ENCODE measurements at regions not wholly inside any gene's neighbourhood (a gene's known extent, or its start where the extent isn't known, plus 50 kb on each side); places are given as distances from the start of the nearest gene placed in this dataset.
"Not testable (repeated sequence)": the region's sequence is repeated elsewhere in the genome, so short reads cannot be mapped to it uniquely, and the experiment has no call there.

GRCh38 chr2:240256704-240257637, 116.5 kb upstream of the OTOS start:
- no peak for TF ChIP-seq CTCF (IDR thresholded peaks at IDR 0.05; ENCODE audit: control insufficient read depth, insufficient read depth, low read depth, low read length, missing control alignments)
- no peak overlapping the region for H3K4me3 ChIP-seq (ENCODE audit: control insufficient read depth, low read depth, low read length)
- DNase-seq (ENCODE audit: low read depth), result no peak

DNA sequence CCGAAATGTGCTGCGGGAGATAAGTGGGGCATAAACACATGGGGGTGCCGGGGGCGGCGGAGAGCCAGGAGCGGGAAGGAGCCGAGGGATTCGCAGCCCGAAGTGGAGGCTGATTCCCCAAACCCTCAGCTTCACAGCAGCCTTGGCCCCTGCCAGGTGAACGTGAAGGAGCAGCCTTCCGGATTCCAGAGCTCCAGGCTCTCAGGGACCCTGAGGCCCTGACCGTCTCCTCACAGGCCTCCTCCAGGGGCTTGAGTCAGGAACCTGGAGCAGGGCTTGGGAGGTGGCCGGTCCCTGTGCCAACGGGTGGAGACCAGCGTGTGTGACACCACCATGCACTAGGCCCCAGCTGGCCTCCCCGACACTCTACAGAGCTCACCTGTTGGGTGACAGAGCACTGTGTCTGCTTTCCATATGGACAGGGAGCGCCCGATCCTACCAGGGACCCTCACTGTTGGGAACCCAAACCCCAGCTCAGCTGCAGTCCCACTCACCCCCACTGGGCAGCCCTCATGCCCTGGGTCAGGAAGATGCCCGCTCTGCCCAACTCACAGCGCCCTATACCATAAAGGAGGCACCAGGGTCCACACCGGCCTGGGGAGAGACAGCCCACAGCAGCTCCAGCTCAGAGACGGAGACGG, 117.6 kb upstream of the OTOS start:
- TF ChIP-seq CTCF (IDR thresholded peaks at IDR 0.05; ENCODE audit: control insufficient read depth, insufficient read depth, low read depth, low read length, missing control alignments), result no peak
- no peak overlapping the region for H3K4me3 ChIP-seq (ENCODE audit: control insufficient read depth, low read depth, low read length)
- no peak for DNase-seq (ENCODE audit: low read depth)

- no peak for DNase-seq (ENCODE audit: low read depth)
- no peak for TF ChIP-seq CTCF (IDR thresholded peaks at IDR 0.05; ENCODE audit: control insufficient read depth, insufficient read depth, low read depth, low read length, missing control alignments)
- no peak overlapping the region for H3K4me3 ChIP-seq (ENCODE audit: control insufficient read depth, low read depth, low read length)
These were observed 118.2 kb upstream of the OTOS start for GRCh38 chr2:240258685-240259084.

- H3K4me3 ChIP-seq (ENCODE audit: control insufficient read depth, low read depth, low read length), result no peak overlapping the region
- DNase-seq (ENCODE audit: low read depth), result no peak
- no peak for TF ChIP-seq CTCF (IDR thresholded peaks at IDR 0.05; ENCODE audit: control insufficient read depth, insufficient read depth, low read depth, low read length, missing control alignments)
These were observed 118.9 kb upstream of the OTOS start for GRCh38 chr2:240259201-240259923.

DNA sequence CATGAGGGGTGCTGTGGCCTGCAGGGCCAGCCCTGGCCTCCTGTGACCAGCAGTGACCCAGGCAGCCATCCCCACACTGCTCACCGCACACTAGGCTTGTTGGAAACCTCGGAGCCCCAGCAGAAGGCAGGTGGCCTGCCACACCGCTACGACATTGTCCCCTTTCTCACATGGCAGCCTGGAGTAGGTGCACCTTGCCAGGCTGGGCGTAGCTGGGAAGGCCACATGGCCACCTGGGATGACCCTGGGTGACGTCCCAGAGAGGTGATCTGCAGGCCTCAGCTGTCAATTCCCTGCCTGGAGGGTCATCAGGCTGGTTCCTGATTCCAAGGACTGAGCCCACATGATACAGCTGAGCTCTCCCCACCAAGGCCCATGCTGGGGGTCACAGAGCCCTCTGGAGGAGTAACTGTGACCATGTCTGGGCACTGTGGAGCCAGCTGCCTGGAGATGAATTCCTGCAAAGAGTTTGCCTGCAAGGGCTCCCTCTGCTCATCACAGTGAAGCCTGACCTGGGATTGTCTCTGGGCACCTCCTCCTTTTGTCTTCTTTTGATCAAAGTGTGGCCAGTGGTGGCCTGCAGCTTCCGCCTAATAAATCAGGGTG, 119.6 kb upstream of the OTOS start:
- DNase-seq (ENCODE audit: low read depth), result no peak
- no peak overlapping the region for H3K4me3 ChIP-seq (ENCODE audit: control insufficient read depth, low read depth, low read length)
- TF ChIP-seq CTCF (IDR thresholded peaks at IDR 0.05; ENCODE audit: control insufficient read depth, insufficient read depth, low read depth, low read length, missing control alignments), result no peak

DNA sequence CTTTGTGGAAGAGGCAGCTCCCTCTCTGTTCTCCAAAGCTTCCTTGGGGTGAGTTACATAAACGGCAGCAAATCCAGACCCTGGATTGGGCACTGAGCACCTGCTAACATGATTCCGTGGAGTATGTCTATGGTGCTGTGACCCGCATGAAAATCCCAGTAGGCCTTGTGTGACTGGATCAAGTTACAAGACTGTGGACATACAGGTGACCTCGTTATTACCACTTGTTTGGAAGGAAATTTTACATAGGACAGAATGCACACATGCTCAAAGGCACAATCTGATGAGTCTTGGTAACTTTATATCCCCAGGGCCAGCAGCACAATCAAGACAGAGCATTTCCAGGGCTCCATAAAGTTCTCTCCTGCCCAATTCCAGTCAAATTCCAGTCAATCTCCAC, 120.2 kb upstream of the OTOS start:
- H3K4me3 ChIP-seq (ENCODE audit: control insufficient read depth, low read depth, low read length), result no peak overlapping the region
- TF ChIP-seq CTCF (IDR thresholded peaks at IDR 0.05; ENCODE audit: control insufficient read depth, insufficient read depth, low read depth, low read length, missing control alignments), result no peak
- DNase-seq (ENCODE audit: low read depth), result no peak

DNA sequence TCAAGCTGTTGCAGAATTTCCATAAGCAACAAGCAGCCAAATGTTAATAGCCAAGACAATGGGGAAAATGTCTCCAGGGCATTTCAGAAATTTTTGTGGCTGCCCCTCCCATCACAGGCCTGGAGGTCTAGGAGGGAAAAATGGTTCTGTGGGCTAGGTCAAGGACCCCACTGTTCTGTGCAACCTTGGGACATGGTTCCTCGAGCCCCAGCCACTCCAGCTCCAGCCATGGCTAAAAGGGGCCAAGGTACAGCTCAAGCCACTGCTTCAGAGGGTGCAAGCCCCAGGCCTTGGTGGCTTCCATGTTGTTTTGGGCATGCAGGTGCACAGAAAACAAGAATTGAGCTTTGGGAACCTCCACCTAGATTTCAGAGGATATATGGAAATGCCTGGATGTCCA, 122.1 kb upstream of the OTOS start:
- not testable (repeated sequence) for DNase-seq (ENCODE audit: low read depth); H3K4me3 ChIP-seq (ENCODE audit: control insufficient read depth, low read depth, low read length)

Data from AG09309 (cell line).